Osteocyte (in vitro differentiated cells): ENCODE measurements at regions not wholly inside any gene's neighbourhood (a gene's known extent, or its start where the extent isn't known, plus 50 kb on each side); places are given as distances from the start of the nearest gene placed in this dataset.
"Not testable (repeated sequence)": the region's sequence is repeated elsewhere in the genome, so short reads cannot be mapped to it uniquely, and the experiment has no call there.

ENCODE experiments used
- DNase-seq: peaks from one replicate; pipeline ENCODE4 v3.0.0; 2021; ENCODE audit warnings: mixed read lengths; ENCODE audit not compliant: unreplicated experiment; ENCODE audit errors: extremely low spot score
- H3K27ac Mint-ChIP-seq: one replicate; pipeline ENCODE4 v1.8.0; 2021; ENCODE audit warnings: mild to moderate bottlenecking, mixed read lengths; ENCODE audit not compliant: unreplicated experiment
- H3K27me3 Mint-ChIP-seq: one replicate; pipeline ENCODE4 v1.8.0; 2021; ENCODE audit warnings: mixed read lengths; ENCODE audit not compliant: unreplicated experiment
- H3K36me3 Mint-ChIP-seq: one replicate; pipeline ENCODE4 v1.8.0; 2021; ENCODE audit warnings: mixed read lengths; ENCODE audit not compliant: unreplicated experiment
- H3K4me1 Mint-ChIP-seq: one replicate; pipeline ENCODE4 v1.8.0; 2021; ENCODE audit warnings: mixed read lengths; ENCODE audit not compliant: unreplicated experiment
- H3K4me3 Mint-ChIP-seq: one replicate; pipeline ENCODE4 v1.8.0; 2021; ENCODE audit warnings: mild to moderate bottlenecking, moderate library complexity, mixed read lengths; ENCODE audit not compliant: unreplicated experiment
- H3K9me3 Mint-ChIP-seq: one replicate; pipeline ENCODE4 v1.8.0; 2021; ENCODE audit warnings: mixed read lengths; ENCODE audit not compliant: unreplicated experiment
- CTCF ChIP-seq: fragments of 200-600 bp; sonication (generic); IDR thresholded peaks from 2 replicates; pipeline ENCODE4 v1.5.0; 2021; ENCODE audit warnings: antibody characterized with exemption, mild to moderate bottlenecking, moderate library complexity

- Mint-ChIP-seq H3K4me3 (no peak overlapping the region), H3K9me3 (no peaks in the 10 kb centered on the region), H3K4me1 (no peaks in the 10 kb centered on the region), H3K36me3 (no peaks in the 10 kb centered on the region), H3K27me3 (no peaks in the 10 kb centered on the region), H3K27ac (no peak overlapping the region)
- TF ChIP-seq CTCF, result no peak
- DNase-seq, result no peak
These were observed 1303.1 kb upstream of the DDX18 start for GRCh38 chr2:116511426-116511825.

- Mint-ChIP-seq H3K4me1 (no peaks in the 10 kb centered on the region), H3K36me3 (no peaks in the 10 kb centered on the region), H3K9me3 (no peaks in the 10 kb centered on the region), H3K4me3 (no peak overlapping the region), H3K27me3 (no peaks in the 10 kb centered on the region), H3K27ac (no peak overlapping the region)
- no peak for DNase-seq
- TF ChIP-seq CTCF, result no peak
These were observed 1300.5 kb upstream of the DDX18 start for GRCh38 chr2:116513991-116514390.

- no peak overlapping the region for H3K27ac Mint-ChIP-seq
- H3K4me1 Mint-ChIP-seq, result no peaks in the 10 kb centered on the region
- peaks cover 9% of the 10 kb centered on the region for H3K9me3 Mint-ChIP-seq
- H3K4me3 Mint-ChIP-seq, result no peak overlapping the region
- no peaks in the 10 kb centered on the region for H3K36me3 Mint-ChIP-seq
- DNase-seq, result no peak
- TF ChIP-seq CTCF, result no peak
- no peaks in the 10 kb centered on the region for H3K27me3 Mint-ChIP-seq
These were observed 1296.6 kb upstream of the DDX18 start for GRCh38 chr2:116517936-116518335.

- Mint-ChIP-seq H3K27me3 (no peaks in the 10 kb centered on the region), H3K9me3 (peaks cover 6% of the 10 kb centered on the region), H3K4me3 (no peak overlapping the region), H3K27ac (no peak overlapping the region), H3K4me1 (no peaks in the 10 kb centered on the region), H3K36me3 (no peaks in the 10 kb centered on the region)
- DNase-seq, result no peak
- TF ChIP-seq CTCF, result no peak
These were observed 1276.7 kb upstream of the DDX18 start for GRCh38 chr2:116537811-116538210.

GRCh38 chr2:116545286-116546068 is 1269.0 kb upstream of the DDX18 start:
- TF ChIP-seq CTCF, result no peak
- no peaks in the 10 kb centered on the region for H3K27me3 Mint-ChIP-seq
- no peak for DNase-seq

GRCh38 chr2:116552738-116553419 is 1261.6 kb upstream of the DDX18 start:
- H3K27me3 Mint-ChIP-seq, DNase-seq, H3K36me3 Mint-ChIP-seq, H3K4me1 Mint-ChIP-seq, H3K27ac Mint-ChIP-seq, H3K4me3 Mint-ChIP-seq: not testable (repeated sequence)
- peaks cover 20% of the 10 kb centered on the region for H3K9me3 Mint-ChIP-seq

More at GRCh38 chr2:116545286-116546068, 1269.0 kb upstream of the DDX18 start:
- H3K4me1 Mint-ChIP-seq, result no peaks in the 10 kb centered on the region
- H3K36me3 Mint-ChIP-seq, result no peaks in the 10 kb centered on the region
- H3K9me3 Mint-ChIP-seq, result peaks cover 8% of the 10 kb centered on the region
- no peak overlapping the region for H3K4me3 Mint-ChIP-seq
- no peak overlapping the region for H3K27ac Mint-ChIP-seq
